ENCODE measurements at regions not wholly inside any gene's neighbourhood (a gene's known extent, or its start where the extent isn't known, plus 50 kb on each side); places are given as distances from the start of the nearest gene placed in this dataset.

DNA sequence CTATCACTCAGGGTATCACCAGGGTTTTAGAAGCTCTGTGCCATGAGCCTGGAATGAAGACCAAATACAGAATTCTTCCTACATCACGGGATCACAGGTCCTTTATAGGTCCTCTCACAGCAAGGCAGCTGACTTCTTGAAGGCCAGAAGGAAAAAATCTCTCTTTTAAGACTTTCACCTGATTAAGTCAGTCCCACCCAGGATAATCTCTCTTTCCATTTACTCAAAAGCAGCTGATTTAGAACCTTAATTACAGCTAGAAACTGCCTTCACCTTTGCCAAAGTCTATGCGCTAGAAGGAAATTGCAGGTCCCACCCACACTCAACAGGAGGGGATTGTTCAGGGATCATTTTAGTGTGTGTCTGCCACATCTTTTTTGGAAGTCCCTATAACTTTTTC lies 135.1 kb downstream of the RAB11FIP2 start:
- ChIA-PET POLR2A (ENCODE audit: low non-redundant PET) (no interaction called here), CTCF (no interaction called here)
- Histone ChIP-seq H3K27me3 (replicated peaks; ENCODE audit: insufficient read depth, low read depth, low read length, poor library complexity) (peaks cover 54% of the 10 kb centered on the region), H3K9me3 (ENCODE audit: low read depth, low read length, poor library complexity, severe bottlenecking) (no peaks in the 10 kb centered on the region), H3K4me3 (ENCODE audit: low read depth, low read length, poor library complexity, severe bottlenecking) (no peak overlapping the region), H3K27ac (ENCODE audit: low read depth, low read length, poor library complexity, severe bottlenecking) (no peak overlapping the region), H3K36me3 (ENCODE audit: insufficient read depth, low read length, poor library complexity, severe bottlenecking) (no peaks in the 10 kb centered on the region), H3K4me1 (ENCODE audit: insufficient read depth, low read length, poor library complexity, severe bottlenecking) (no peaks in the 10 kb centered on the region)
- TF ChIP-seq, protein P1, sequence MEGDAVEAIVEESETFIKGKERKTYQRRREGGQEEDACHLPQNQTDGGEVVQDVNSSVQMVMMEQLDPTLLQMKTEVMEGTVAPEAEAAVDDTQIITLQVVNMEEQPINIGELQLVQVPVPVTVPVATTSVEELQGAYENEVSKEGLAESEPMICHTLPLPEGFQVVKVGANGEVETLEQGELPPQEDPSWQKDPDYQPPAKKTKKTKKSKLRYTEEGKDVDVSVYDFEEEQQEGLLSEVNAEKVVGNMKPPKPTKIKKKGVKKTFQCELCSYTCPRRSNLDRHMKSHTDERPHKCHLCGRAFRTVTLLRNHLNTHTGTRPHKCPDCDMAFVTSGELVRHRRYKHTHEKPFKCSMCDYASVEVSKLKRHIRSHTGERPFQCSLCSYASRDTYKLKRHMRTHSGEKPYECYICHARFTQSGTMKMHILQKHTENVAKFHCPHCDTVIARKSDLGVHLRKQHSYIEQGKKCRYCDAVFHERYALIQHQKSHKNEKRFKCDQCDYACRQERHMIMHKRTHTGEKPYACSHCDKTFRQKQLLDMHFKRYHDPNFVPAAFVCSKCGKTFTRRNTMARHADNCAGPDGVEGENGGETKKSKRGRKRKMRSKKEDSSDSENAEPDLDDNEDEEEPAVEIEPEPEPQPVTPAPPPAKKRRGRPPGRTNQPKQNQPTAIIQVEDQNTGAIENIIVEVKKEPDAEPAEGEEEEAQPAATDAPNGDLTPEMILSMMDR (conservative IDR thresholded peaks at IDR 0.05; ENCODE audit: low read depth, low read length): no peak
- no peak for TF ChIP-seq EZH2 (IDR thresholded peaks at IDR 0.05; ENCODE audit: borderline replicate concordance, low read depth, low read length, poor library complexity, severe bottlenecking)
- BruUV-seq (replicated peaks): no TSS peak
- intact Hi-C loops (cut with micrococcal nuclease; ENCODE audit: unreplicated experiment): no loop called here
- no peak for DNase-seq (ENCODE audit: low spot score)

DNA sequence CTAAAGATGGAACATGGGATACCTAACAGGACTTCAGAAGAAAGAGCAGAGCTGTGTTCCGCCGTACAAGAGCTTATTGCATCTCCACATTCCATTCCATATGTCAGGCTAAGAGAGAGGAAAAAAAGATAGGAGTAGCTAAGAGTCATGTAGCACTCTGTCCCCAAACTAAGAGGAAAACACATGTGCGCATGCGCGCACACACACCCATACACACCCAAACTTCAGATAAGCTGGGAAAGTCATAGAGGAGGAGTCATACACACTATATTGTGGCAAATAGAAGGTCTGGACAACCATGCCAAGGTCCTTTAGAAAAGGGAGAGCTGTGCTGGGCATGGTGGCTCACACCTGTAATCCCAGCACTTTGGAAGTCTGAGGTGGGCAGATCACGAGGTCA lies 132.4 kb downstream of the RAB11FIP2 start:
- intact Hi-C loops (cut with micrococcal nuclease; ENCODE audit: unreplicated experiment): no loop called here
- Histone ChIP-seq H3K36me3 (ENCODE audit: insufficient read depth, low read length, poor library complexity, severe bottlenecking) (no peaks in the 10 kb centered on the region), H3K4me1 (ENCODE audit: insufficient read depth, low read length, poor library complexity, severe bottlenecking) (no peaks in the 10 kb centered on the region), H3K4me3 (ENCODE audit: low read depth, low read length, poor library complexity, severe bottlenecking) (no peak overlapping the region), H3K27ac (ENCODE audit: low read depth, low read length, poor library complexity, severe bottlenecking) (no peak overlapping the region), H3K27me3 (replicated peaks; ENCODE audit: insufficient read depth, low read depth, low read length, poor library complexity) (peaks cover 40% of the 10 kb centered on the region), H3K9me3 (ENCODE audit: low read depth, low read length, poor library complexity, severe bottlenecking) (no peaks in the 10 kb centered on the region)
- CTCF ChIA-PET: no interaction called here
- no peak for TF ChIP-seq EZH2 (IDR thresholded peaks at IDR 0.05; ENCODE audit: borderline replicate concordance, low read depth, low read length, poor library complexity, severe bottlenecking)
- TF ChIP-seq, protein P1 (conservative IDR thresholded peaks at IDR 0.05; ENCODE audit: low read depth, low read length): no peak
- no peak for DNase-seq (ENCODE audit: low spot score)
- POLR2A ChIA-PET (ENCODE audit: low non-redundant PET): no interaction called here
- BruUV-seq (replicated peaks): no TSS peak

DNA sequence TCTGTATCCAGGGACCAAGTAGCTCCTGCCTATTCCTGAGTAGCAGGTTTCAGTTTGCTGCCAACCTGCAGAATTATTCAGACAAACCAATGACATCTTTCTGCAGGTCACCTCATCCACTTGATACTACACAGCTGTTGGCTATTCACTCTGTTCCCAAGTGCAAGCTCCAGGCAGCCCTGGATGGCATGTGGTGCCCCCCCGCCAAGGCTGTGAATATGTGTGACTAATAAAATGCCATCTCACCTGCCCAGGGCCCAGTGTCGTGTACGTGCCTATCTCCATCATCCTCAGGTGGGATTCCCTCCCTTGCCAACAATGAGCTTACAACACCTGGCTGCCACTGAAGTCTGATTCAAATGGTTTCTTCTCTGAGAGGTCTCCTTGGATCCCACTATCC lies 125.8 kb downstream of the RAB11FIP2 start:
- Histone ChIP-seq H3K9me3 (ENCODE audit: low read depth, low read length, poor library complexity, severe bottlenecking) (no peaks in the 10 kb centered on the region), H3K27ac (ENCODE audit: low read depth, low read length, poor library complexity, severe bottlenecking) (no peak overlapping the region), H3K4me1 (ENCODE audit: insufficient read depth, low read length, poor library complexity, severe bottlenecking) (no peaks in the 10 kb centered on the region), H3K4me3 (ENCODE audit: low read depth, low read length, poor library complexity, severe bottlenecking) (no peak overlapping the region), H3K36me3 (ENCODE audit: insufficient read depth, low read length, poor library complexity, severe bottlenecking) (no peaks in the 10 kb centered on the region), H3K27me3 (replicated peaks; ENCODE audit: insufficient read depth, low read depth, low read length, poor library complexity) (peaks cover 13% of the 10 kb centered on the region)
- POLR2A ChIA-PET (ENCODE audit: low non-redundant PET): no interaction called here
- CTCF ChIA-PET: no interaction called here
- intact Hi-C loops (cut with micrococcal nuclease; ENCODE audit: unreplicated experiment): no loop called here
- no peak for TF ChIP-seq EZH2 (IDR thresholded peaks at IDR 0.05; ENCODE audit: borderline replicate concordance, low read depth, low read length, poor library complexity, severe bottlenecking)
- TF ChIP-seq, protein P1 (conservative IDR thresholded peaks at IDR 0.05; ENCODE audit: low read depth, low read length): no peak
- no TSS peak for BruUV-seq (replicated peaks)
- DNase-seq (ENCODE audit: low spot score): no peak

All from A673 (cell line).